ENCODE measurements at regions not wholly inside any gene's neighbourhood (a gene's known extent, or its start where the extent isn't known, plus 50 kb on each side); places are given as distances from the start of the nearest gene placed in this dataset.
A peak's percentile ranks its signal among the peaks of the same experiment; 100 is the strongest.
"Not testable (repeated sequence)": the region's sequence is repeated elsewhere in the genome, so short reads cannot be mapped to it uniquely, and the experiment has no call there.

DNA sequence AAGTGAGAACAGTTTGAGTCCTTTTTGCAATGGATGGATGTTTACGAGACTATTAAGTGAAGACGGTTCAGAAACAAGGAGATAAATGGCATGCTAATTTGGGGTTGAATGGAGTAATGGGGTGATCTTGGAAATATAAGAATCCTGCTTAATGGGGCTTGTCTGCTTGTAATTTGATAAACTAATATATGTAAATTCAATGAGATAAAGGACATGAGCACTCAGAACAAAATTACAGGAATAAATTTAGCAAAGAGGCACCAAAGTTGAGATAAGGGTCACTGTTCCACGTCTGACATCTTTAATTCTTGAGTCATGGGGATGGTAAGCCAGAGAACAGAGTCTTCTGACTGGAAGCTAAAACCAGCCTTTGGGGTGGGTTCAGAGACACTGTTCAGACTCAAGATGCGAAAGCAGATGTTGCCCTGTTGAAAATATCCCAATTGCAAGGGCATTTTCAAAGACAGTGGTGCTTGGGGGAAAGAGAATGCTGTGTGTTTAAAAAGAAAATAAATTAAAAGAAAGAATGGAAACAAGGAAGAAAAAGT lies 67.8 kb upstream of the CHRNB4 start:
- DNase-seq, result peak; percentile 3

DNA sequence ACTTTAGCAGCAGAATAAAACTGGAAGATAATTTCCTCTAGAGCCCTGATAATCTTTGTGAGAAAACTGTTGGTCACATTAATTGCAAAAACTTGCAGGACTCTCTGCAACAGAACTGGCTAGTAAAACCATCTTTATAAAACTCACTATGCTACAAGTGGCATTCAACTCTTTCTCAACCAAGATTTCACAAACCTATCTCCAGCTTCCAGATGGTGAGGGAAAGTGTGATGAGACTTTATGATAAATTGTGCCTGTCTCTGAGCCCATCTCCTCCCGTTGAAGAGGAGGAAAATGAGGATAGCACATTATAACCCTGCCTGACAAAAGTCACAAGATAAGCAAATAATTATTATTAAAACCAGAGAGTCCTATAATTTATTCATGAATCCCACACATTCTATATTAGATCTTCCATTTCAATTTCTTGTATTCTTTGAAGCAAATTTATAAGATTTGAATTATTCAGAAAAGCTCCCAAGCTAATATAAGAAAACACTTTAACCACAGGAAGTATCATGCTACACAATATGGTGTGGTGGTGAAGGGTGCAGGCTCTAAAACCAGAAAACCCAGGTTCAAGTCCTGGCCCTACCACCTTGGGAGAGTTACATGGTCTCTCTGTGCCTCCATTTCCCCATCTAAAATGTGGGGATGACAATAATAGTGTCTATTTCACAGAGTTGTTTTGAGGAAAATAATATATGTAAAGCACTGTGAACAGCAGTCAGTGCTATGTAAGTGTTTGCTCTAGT lies 65.6 kb upstream of the CHRNB4 start:
- DNase-seq, result peak; percentile 33

- not testable (repeated sequence) for DNase-seq
These were observed 62.5 kb upstream of the CHRNB4 start for GRCh38 chr15:78703334-78704056.

DNA sequence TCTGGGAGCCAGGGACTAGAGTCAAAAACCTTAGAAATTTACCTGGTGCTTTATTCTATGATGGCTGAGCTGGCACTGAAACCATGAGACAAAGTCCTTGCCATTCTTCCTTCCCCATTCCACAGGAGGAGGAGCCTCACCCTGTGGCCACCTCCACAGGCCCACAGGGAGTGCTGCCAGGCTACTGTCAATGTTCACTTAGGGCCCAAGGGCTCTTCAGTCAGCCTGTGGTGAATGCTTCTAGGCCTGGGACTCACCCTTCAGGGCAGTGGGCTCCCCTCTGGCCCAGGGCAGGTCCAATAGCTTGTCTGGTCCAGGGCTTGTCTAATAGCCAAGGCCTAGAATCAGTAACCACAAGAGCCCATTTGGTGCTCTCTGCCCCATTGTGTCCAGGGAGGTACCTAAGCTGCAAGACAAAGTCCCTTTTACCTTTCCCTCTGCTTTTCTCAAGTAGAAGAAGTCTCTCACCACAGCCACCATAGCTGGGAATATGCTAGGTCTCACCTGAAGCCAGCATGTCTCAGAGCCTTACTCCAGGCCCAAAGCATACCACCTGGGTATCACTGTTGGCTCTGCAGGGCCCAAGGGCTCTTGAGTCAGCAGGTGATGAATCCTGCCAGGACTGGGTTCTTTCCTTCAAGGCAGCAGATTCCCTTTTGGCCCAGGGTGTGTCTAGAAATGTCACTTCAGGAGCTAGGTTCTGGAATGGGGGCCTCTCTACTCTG lies 61.8 kb upstream of the CHRNB4 start:
- peak; percentile 4 for DNase-seq

DNA sequence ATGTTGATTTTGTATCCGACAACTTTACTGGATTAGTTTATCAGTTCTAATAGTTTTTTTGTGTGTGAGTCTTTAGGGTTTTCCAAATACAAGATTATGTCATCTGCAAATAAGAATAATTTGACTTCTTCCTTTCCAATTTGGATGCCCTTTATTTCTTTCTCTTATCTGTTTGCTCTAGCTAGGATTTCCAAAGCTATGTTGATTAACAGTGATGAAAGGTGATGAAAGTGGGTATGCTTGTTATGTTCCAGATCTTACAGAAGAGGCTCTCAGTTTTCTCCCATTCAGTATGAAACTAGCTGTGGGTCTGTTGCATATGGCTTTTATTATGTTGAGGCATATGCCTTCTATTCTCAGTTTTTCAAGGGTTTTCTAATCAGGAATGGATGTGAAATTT lies 56.4 kb upstream of the CHRNB4 start:
- DNase-seq, result no peak

DNA sequence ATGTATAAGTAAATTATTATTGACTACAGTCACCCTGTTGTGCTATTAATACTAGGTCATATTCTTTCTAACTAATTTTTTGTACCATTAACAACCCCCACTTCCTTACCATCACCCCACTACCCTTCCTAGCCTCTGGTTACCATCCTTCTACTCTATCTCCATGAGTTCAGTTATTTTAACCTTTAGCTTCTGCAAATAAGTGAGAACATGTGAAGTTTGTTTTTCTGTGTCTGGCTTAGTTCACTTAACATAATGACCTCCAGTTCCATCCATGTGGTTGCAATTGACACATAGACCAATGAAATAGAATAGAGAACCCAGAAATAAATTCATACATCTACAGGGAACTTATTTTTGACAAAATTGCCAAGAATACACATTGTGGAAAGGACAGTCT lies 55.4 kb upstream of the CHRNB4 start:
- no peak for DNase-seq

- DNase-seq, result peak; percentile 35
These were observed 54.8 kb upstream of the CHRNB4 start for GRCh38 chr15:78695854-78696253.

GRCh38 chr15:78695046-78695671 lies 54.1 kb upstream of the CHRNB4 start:
- DNase-seq, result peak; percentile 4

GRCh38 chr15:78691851-78692421 lies 50.9 kb upstream of the CHRNB4 start:
- DNase-seq, result peak; percentile 30

GRCh38 chr15:78691167-78691850 lies 50.3 kb upstream of the CHRNB4 start:
- DNase-seq, result peak; percentile 28
